Hepatocyte (in vitro differentiated cells): ENCODE measurements at regions not wholly inside any gene's neighbourhood (a gene's known extent, or its start where the extent isn't known, plus 50 kb on each side); places are given as distances from the start of the nearest gene placed in this dataset.

ENCODE experiments used
- DNase-seq: peaks from one replicate; pipeline ENCODE4 v3.0.0-alpha.2; 2016; ENCODE audit warnings: low spot score
- H2AFZ ChIP-seq: fragments of 200-600 bp; sonication (generic); 2 replicates; pipeline ENCODE4 v1.6.0; 2016; ENCODE audit warnings: antibody characterized with exemption, mild to moderate bottlenecking
- H3K27ac ChIP-seq: fragments of 200-600 bp; sonication (generic); 2 replicates; pipeline ENCODE4 v1.5.1; 2016; ENCODE audit warnings: mild to moderate bottlenecking
- H3K27me3 ChIP-seq: fragments of 200-600 bp; sonication (generic); 2 replicates; pipeline ENCODE4 v1.6.1; 2016
- H3K36me3 ChIP-seq: fragments of 200-600 bp; sonication (generic); replicated peaks from 2 replicates; pipeline ENCODE4 v1.5.1; 2016; ENCODE audit warnings: low read depth; ENCODE audit not compliant: insufficient read depth
- H3K4me1 ChIP-seq: fragments of 200-600 bp; sonication (generic); 2 replicates; pipeline ENCODE4 v1.5.1; 2016; ENCODE audit warnings: mild to moderate bottlenecking, moderate library complexity; ENCODE audit not compliant: insufficient read depth
- H3K4me2 ChIP-seq: fragments of 200-600 bp; sonication (generic); 2 replicates; pipeline ENCODE4 v1.6.0; 2016
- H3K4me3 ChIP-seq: fragments of 200-600 bp; sonication (generic); 2 replicates; pipeline ENCODE4 v1.5.1; 2016; ENCODE audit warnings: mild to moderate bottlenecking
- H3K79me2 ChIP-seq: fragments of 200-600 bp; sonication (generic); 2 replicates; pipeline ENCODE4 v1.6.0; 2017; ENCODE audit warnings: mild to moderate bottlenecking
- H3K9me2 ChIP-seq: fragments of 200-600 bp; sonication (generic); replicated peaks from 2 replicates; pipeline ENCODE4 v1.6.0; 2017; ENCODE audit warnings: mild to moderate bottlenecking; ENCODE audit not compliant: insufficient read depth
- H3K9me3 ChIP-seq: fragments of 200-600 bp; sonication (generic); 2 replicates; pipeline ENCODE4 v1.5.1; 2016; ENCODE audit warnings: low read depth, mild to moderate bottlenecking
- H4K20me1 ChIP-seq: fragments of 200-600 bp; sonication (generic); 2 replicates; pipeline ENCODE4 v1.6.0; 2016; ENCODE audit warnings: mild to moderate bottlenecking; ENCODE audit not compliant: insufficient read depth, poor library complexity, severe bottlenecking
- EZH2 ChIP-seq: fragments of 200-600 bp; sonication (generic); IDR thresholded peaks from 2 replicates; pipeline ENCODE4 v1.6.1; 2016; ENCODE audit warnings: antibody characterized with exemption, mild to moderate bottlenecking, borderline replicate concordance
- EZH2phosphoT487 ChIP-seq: fragments of 200-600 bp; sonication (generic); IDR thresholded peaks from one replicate; pipeline ENCODE4 v1.6.1; 2018; ENCODE audit warnings: antibody characterized with exemption, mild to moderate bottlenecking, low read depth, moderate library complexity; ENCODE audit not compliant: unreplicated experiment, severe bottlenecking
- WGBS: methylation state at CpG from one replicate; pipeline ENCODE4 v1.1.6; 2016; ENCODE audit warnings: low lambda C conversion rate; ENCODE audit errors: missing lambda C conversion rate; 5-methylcytosine and 5-hydroxymethylcytosine counted together
- TF ChIP-seq, protein P1 (sequence below): fragments of 200-600 bp; sonication (generic); IDR thresholded peaks from 2 replicates; pipeline ENCODE4 v1.5.1; 2016; ENCODE audit warnings: antibody characterized with exemption, mild to moderate bottlenecking; ENCODE audit not compliant: poor library complexity

DNA sequence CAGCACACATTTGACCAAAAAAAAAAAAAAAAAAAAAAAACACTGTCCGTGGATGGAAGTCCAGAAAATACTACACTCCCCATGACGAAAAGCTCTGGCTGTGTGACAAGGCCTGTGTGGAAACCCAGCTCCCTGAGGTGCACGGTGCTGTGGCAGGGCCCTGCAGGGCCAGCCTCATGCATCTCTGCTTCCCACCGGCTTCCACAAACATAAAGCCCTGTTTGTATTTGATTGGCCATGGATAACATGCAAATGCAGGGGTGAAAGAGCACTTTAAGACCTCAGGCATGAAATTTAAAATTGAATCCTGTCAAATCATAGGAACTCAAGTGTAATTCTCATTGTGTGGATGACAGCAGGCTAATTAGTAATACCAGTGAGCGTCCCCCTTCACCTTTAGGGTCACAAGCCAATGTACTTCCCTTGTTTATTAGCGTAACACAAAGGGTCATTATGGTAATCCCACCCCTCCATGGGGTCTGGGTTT lies 757.2 kb downstream of the GALR1 start:
- Histone ChIP-seq H3K4me1 (no peaks in the 10 kb centered on the region), H3K27me3 (peaks cover 15% of the 10 kb centered on the region), H3K36me3 (no peaks in the 10 kb centered on the region), H3K79me2 (no peaks in the 10 kb centered on the region), H3K9me3 (no peaks in the 10 kb centered on the region), H2AFZ (no peak overlapping the region), H3K27ac (no peak overlapping the region), H4K20me1 (no peaks in the 10 kb centered on the region), H3K9me2 (no peaks in the 10 kb centered on the region), H3K4me2 (no peak overlapping the region), H3K4me3 (no peak overlapping the region)
- DNase-seq = no peak
- 27% methylated on average over 6 of the region's 6 CpGs for WGBS
- TF ChIP-seq, protein P1, sequence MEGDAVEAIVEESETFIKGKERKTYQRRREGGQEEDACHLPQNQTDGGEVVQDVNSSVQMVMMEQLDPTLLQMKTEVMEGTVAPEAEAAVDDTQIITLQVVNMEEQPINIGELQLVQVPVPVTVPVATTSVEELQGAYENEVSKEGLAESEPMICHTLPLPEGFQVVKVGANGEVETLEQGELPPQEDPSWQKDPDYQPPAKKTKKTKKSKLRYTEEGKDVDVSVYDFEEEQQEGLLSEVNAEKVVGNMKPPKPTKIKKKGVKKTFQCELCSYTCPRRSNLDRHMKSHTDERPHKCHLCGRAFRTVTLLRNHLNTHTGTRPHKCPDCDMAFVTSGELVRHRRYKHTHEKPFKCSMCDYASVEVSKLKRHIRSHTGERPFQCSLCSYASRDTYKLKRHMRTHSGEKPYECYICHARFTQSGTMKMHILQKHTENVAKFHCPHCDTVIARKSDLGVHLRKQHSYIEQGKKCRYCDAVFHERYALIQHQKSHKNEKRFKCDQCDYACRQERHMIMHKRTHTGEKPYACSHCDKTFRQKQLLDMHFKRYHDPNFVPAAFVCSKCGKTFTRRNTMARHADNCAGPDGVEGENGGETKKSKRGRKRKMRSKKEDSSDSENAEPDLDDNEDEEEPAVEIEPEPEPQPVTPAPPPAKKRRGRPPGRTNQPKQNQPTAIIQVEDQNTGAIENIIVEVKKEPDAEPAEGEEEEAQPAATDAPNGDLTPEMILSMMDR = no peak
- no peak for TF ChIP-seq EZH2phosphoT487

- Histone ChIP-seq H3K4me2 (no peak overlapping the region), H3K9me2 (no peaks in the 10 kb centered on the region), H3K36me3 (no peaks in the 10 kb centered on the region), H2AFZ (no peak overlapping the region), H3K4me1 (no peaks in the 10 kb centered on the region), H3K9me3 (no peaks in the 10 kb centered on the region), H3K4me3 (no peak overlapping the region), H3K27me3 (peaks cover 11% of the 10 kb centered on the region), H4K20me1 (no peaks in the 10 kb centered on the region), H3K27ac (no peak overlapping the region), H3K79me2 (no peaks in the 10 kb centered on the region)
- TF ChIP-seq, protein P1 = no peak
- no peak for TF ChIP-seq EZH2
- no peak for DNase-seq
Measured at GRCh38 chr18:78010363-78010762, 760.7 kb downstream of the GALR1 start.

DNA sequence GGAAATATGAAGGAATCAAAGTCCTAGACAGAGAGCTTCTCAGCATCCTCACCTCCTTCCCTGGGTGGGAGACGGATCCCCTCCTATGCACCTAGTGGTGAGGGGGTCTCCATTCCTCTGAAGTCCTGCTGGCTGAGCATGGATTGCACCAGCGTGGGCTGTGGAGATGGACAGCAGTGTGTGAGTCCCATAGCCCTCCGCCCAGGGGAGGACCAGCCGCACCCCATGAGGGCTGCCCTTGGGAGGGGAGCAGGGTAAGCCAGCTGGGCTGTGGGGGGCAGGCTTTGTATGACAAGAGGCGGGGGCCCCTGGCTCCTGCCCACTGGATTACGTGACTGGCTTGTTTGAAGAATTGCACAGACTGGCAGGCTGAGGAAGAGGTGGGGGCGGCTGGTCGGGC lies 768.2 kb downstream of the GALR1 start:
- TF ChIP-seq, protein P1 = no peak
- TF ChIP-seq EZH2phosphoT487 (no peak), EZH2 (no peak)
- Histone ChIP-seq H3K27ac (no peak overlapping the region), H2AFZ (no peak overlapping the region), H3K4me1 (no peaks in the 10 kb centered on the region), H3K9me3 (no peaks in the 10 kb centered on the region), H3K4me2 (no peak overlapping the region), H3K27me3 (peaks cover 7% of the 10 kb centered on the region), H3K4me3 (no peak overlapping the region), H3K36me3 (no peaks in the 10 kb centered on the region), H3K79me2 (no peaks in the 10 kb centered on the region), H4K20me1 (no peaks in the 10 kb centered on the region), H3K9me2 (no peaks in the 10 kb centered on the region)
- WGBS = 90% methylated on average over 8 of the region's 8 CpGs
- DNase-seq = no peak

DNA sequence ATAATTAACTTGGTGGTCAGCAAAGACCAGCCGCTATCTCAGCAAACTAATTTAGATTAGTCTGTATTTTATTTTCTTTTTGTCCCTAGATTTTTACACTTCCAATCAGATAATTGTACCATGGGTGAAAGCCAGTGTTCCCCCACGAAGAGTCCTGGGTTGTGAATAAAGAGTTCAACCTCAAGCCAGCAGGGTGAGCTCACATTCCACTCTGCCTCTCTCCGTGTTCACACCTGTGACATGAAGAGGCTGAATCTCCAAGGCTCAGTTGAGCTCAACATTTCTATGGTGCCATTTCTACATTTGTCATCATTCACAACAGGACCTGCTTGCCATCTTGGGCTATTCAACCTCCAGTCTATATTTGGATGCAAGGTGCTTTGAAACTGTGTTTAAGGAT lies 771.5 kb downstream of the GALR1 start:
- no peaks in the 10 kb centered on the region for H4K20me1 ChIP-seq
- no peaks in the 10 kb centered on the region for H3K4me1 ChIP-seq
- H3K27ac ChIP-seq = no peak overlapping the region
- TF ChIP-seq EZH2phosphoT487 (no peak), EZH2 (no peak)
- TF ChIP-seq, protein P1 = peak; percentile 15
- H3K9me2 ChIP-seq = no peaks in the 10 kb centered on the region
- H3K36me3 ChIP-seq = no peaks in the 10 kb centered on the region
- H3K4me2 ChIP-seq = no peak overlapping the region
- no peak for DNase-seq
- no peak overlapping the region for H3K4me3 ChIP-seq
- WGBS = 58% methylated on average over 3 of the region's 3 CpGs
- no peaks in the 10 kb centered on the region for H3K9me3 ChIP-seq
- H3K79me2 ChIP-seq = no peaks in the 10 kb centered on the region
- no peak overlapping the region for H2AFZ ChIP-seq
- H3K27me3 ChIP-seq = peaks cover 7% of the 10 kb centered on the region
